ENCODE measurements at regions not wholly inside any gene's neighbourhood (a gene's known extent, or its start where the extent isn't known, plus 50 kb on each side); places are given as distances from the start of the nearest gene placed in this dataset.

DNA sequence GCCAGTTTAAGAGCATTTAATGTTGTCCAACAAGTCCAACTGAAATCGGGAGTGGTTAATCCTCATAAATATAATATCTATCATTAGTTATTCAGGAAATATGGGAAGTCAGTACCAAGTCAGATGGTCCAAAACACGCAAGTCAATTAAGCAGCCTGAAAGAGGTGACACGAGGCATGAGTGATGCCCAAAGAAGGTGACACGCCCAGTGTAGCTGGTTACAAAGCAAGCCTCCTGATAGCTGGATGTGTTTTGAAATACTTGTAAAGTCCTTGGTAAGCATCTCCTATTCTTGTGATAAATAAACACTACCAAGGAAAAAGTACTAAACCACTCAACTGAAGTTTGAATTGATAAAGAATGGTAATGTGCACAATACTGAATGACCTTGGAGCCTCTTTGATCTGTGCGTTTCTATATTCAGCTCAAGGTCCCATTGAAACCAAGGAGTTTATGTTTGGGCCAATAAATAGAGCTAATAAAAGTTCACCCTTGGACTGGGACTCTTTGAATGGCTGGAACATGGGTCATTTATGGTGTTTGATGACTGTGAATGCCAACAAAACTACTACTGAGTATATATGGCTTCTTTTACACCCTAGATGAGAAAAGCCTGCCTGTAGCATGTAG is 93.2 kb upstream of the KLF3 start:
- CTCF ChIA-PET = no interaction called here
- POLR2A ChIA-PET = no interaction called here
- no peak for DNase-seq (ENCODE audit: low read depth, low spot score)
- no TSS peak for BruUV-seq (replicated peaks)
- TF ChIP-seq RAD21 (IDR thresholded peaks at IDR 0.05; ENCODE audit: low read depth) (no peak), TCF7L2 (IDR thresholded peaks at IDR 0.05; ENCODE audit: borderline replicate concordance, extremely low read depth, insufficient read depth, insufficient read length) (peak; percentile 29)
- Histone ChIP-seq H3K27ac (ENCODE audit: low read depth, low read length) (no peak overlapping the region), H2AFZ (ENCODE audit: low read depth, low read length, poor library complexity, severe bottlenecking) (no peak overlapping the region), H3K4me3 (replicated peaks in 1 of 2; ENCODE audit: low read depth in 1 of 2, low read length in 2 of 2) (no peak overlapping the region), H3K79me2 (ENCODE audit: insufficient read depth, low read length) (no peaks in the 10 kb centered on the region), H3K27me3 (ENCODE audit: insufficient read depth, low read length) (no peaks in the 10 kb centered on the region), H3K4me2 (ENCODE audit: low read length) (no peak overlapping the region), H4K20me1 (ENCODE audit: insufficient read depth) (no peaks in the 10 kb centered on the region), H3K4me1 (ENCODE audit: control insufficient read depth in 1 of 2, insufficient read depth in 2 of 2, low read length in 2 of 2) (no peaks in the 10 kb centered on the region), H3K9ac (ENCODE audit: low read length) (no peak overlapping the region), H3K36me3 (ENCODE audit: control insufficient read depth in 1 of 2, insufficient read depth in 2 of 2, low read length in 2 of 2) (no peaks in the 10 kb centered on the region), H3K9me2 (ENCODE audit: insufficient read depth) (no peaks in the 10 kb centered on the region), H3K9me3 (ENCODE audit: control insufficient read depth in 1 of 2, insufficient read depth in 1 of 2, low read depth in 1 of 2, low read length in 2 of 2) (no peaks in the 10 kb centered on the region)
- RAD21 ChIA-PET (ENCODE audit: low non-redundant PET in 1 of 2, low total read pairs in 2 of 2, uncharacterized antibody in 2 of 2, unreplicated experiment in 2 of 2) = no interaction called here
- ATAC-seq = no peak
- intact Hi-C loops (cut with micrococcal nuclease) = no loop called here

GRCh38 chr4:38572793-38573192 is 91.2 kb upstream of the KLF3 start:
- ATAC-seq (no peak), DNase-seq (ENCODE audit: low read depth, low spot score) (no peak)
- Histone ChIP-seq H4K20me1 (ENCODE audit: insufficient read depth) (no peaks in the 10 kb centered on the region), H3K27me3 (ENCODE audit: insufficient read depth, low read length) (no peaks in the 10 kb centered on the region), H3K4me1 (ENCODE audit: control insufficient read depth in 1 of 2, insufficient read depth in 2 of 2, low read length in 2 of 2) (no peaks in the 10 kb centered on the region), H3K9me2 (ENCODE audit: insufficient read depth) (no peaks in the 10 kb centered on the region), H3K79me2 (ENCODE audit: insufficient read depth, low read length) (no peaks in the 10 kb centered on the region), H3K9me3 (ENCODE audit: control insufficient read depth in 1 of 2, insufficient read depth in 1 of 2, low read depth in 1 of 2, low read length in 2 of 2) (no peaks in the 10 kb centered on the region), H3K4me2 (ENCODE audit: low read length) (no peak overlapping the region), H2AFZ (ENCODE audit: low read depth, low read length, poor library complexity, severe bottlenecking) (no peak overlapping the region), H3K4me3 (replicated peaks in 1 of 2; ENCODE audit: low read depth in 1 of 2, low read length in 2 of 2) (no peak overlapping the region), H3K9ac (ENCODE audit: low read length) (no peak overlapping the region), H3K36me3 (ENCODE audit: control insufficient read depth in 1 of 2, insufficient read depth in 2 of 2, low read length in 2 of 2) (no peaks in the 10 kb centered on the region), H3K27ac (ENCODE audit: low read depth, low read length) (no peak overlapping the region)
- TF ChIP-seq POLR2A (IDR thresholded peaks at IDR 0.05; ENCODE audit: borderline replicate concordance, extremely low read depth, insufficient read depth, insufficient read length) = no peak
- TF ChIP-seq YY1 (IDR thresholded peaks at IDR 0.05; ENCODE audit: extremely low read depth, insufficient replicate concordance, low read depth, low read length) = no peak
- TF ChIP-seq, protein P1, sequence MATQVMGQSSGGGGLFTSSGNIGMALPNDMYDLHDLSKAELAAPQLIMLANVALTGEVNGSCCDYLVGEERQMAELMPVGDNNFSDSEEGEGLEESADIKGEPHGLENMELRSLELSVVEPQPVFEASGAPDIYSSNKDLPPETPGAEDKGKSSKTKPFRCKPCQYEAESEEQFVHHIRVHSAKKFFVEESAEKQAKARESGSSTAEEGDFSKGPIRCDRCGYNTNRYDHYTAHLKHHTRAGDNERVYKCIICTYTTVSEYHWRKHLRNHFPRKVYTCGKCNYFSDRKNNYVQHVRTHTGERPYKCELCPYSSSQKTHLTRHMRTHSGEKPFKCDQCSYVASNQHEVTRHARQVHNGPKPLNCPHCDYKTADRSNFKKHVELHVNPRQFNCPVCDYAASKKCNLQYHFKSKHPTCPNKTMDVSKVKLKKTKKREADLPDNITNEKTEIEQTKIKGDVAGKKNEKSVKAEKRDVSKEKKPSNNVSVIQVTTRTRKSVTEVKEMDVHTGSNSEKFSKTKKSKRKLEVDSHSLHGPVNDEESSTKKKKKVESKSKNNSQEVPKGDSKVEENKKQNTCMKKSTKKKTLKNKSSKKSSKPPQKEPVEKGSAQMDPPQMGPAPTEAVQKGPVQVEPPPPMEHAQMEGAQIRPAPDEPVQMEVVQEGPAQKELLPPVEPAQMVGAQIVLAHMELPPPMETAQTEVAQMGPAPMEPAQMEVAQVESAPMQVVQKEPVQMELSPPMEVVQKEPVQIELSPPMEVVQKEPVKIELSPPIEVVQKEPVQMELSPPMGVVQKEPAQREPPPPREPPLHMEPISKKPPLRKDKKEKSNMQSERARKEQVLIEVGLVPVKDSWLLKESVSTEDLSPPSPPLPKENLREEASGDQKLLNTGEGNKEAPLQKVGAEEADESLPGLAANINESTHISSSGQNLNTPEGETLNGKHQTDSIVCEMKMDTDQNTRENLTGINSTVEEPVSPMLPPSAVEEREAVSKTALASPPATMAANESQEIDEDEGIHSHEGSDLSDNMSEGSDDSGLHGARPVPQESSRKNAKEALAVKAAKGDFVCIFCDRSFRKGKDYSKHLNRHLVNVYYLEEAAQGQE (IDR thresholded peaks at IDR 0.05; ENCODE audit: low read depth) = no peak
- no peak for TF ChIP-seq SRF (IDR thresholded peaks at IDR 0.05; ENCODE audit: low read depth)
- TF ChIP-seq ELF1 (IDR thresholded peaks at IDR 0.05; ENCODE audit: borderline replicate concordance, low read depth) = no peak
- intact Hi-C loops (cut with micrococcal nuclease) = no loop called here
- ChIA-PET RAD21 (ENCODE audit: low non-redundant PET in 1 of 2, low total read pairs in 2 of 2, uncharacterized antibody in 2 of 2, unreplicated experiment in 2 of 2) (no interaction called here), POLR2A (no interaction called here), CTCF (no interaction called here)
- no TSS peak for BruUV-seq (replicated peaks)
